Heart left ventricle (tissue), 13 donors: ENCODE measurements at regions not wholly inside any gene's neighbourhood (a gene's known extent, or its start where the extent isn't known, plus 50 kb on each side); places are given as distances from the start of the nearest gene placed in this dataset.

Source experiments
- POLR2A ChIP-seq, 2 donors: fragments of 450-650 bp; IDR thresholded peaks; one replicate each; pipeline ENCODE4 v1.6.1; 2017; ENCODE audit warnings: antibody characterized with exemption in 2 of 2, mild to moderate bottlenecking in 2 of 2, moderate library complexity in 2 of 2
- TF ChIP-seq, protein P1 (sequence below), 12 donors: fragments of 200-600 bp; sonication (generic) in 4 of 12; IDR thresholded peaks; one replicate each; pipeline versions ENCODE4 v1.5.0 to v1.8.0; 2018 to 2022; ENCODE audit warnings: antibody characterized with exemption in 12 of 12, mild to moderate bottlenecking in 5 of 12
- donor health status: ischemic (EF 13 %, LVEDD 7.1; RV severe dilation, severe dysfunction).
- donor health status: DM: no; HTN: yes; CAD: no.
- donor health status: DM: no; HTN: no; CAD: no.
- donor health status: ischemic (EF 25% LVEDD 6.9; RV normal size, moderate dysfunction).
- donor health status: ischemic (EF 25% LVEDD 5.7; RV mildly dilated, moderate dysfunction).
- donor health status: ischemic (EF 35%, LVEDD 5.7; RV mildly dilated, moderate dysfunction).
- donor health status: nonischemic (EF 11% LVEDD 7.7; RV severe dilation, severe dysfunction).
- donor health status: DM: yes; HTN: yes; CAD: no.
- donor health status: PGD.
- donor health status: ischemic (EF 29% LVEDD 5.4; RV normal size, mild dysfunction).
- donor health status: nonischemic (EF 23%, LVEDD 6.1; RV moderate dilation, normal function).

DNA sequence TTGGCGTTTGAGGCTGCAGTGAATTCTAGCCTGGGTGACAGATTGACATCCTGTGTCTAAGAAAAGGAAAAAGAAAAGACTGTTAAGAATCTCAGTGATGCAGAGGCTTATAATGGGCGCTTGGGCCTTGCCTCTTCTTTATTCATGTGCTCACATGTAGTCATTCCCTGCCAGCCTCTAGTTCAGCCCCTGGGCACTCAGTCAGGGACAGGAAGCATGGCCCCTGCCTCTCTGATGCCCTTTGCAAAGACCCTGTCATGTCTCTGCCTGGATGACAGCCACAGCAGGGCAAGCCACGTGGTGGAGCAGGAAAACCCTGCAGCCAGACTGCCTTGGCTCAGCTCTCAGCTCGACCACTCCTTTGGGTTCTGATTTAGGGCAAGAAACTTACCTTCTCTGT is 368.9 kb downstream of the RPS24 start:
- TF ChIP-seq, protein P1, sequence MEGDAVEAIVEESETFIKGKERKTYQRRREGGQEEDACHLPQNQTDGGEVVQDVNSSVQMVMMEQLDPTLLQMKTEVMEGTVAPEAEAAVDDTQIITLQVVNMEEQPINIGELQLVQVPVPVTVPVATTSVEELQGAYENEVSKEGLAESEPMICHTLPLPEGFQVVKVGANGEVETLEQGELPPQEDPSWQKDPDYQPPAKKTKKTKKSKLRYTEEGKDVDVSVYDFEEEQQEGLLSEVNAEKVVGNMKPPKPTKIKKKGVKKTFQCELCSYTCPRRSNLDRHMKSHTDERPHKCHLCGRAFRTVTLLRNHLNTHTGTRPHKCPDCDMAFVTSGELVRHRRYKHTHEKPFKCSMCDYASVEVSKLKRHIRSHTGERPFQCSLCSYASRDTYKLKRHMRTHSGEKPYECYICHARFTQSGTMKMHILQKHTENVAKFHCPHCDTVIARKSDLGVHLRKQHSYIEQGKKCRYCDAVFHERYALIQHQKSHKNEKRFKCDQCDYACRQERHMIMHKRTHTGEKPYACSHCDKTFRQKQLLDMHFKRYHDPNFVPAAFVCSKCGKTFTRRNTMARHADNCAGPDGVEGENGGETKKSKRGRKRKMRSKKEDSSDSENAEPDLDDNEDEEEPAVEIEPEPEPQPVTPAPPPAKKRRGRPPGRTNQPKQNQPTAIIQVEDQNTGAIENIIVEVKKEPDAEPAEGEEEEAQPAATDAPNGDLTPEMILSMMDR (IDR thresholded peaks at IDR 0.05) = no peak
- TF ChIP-seq POLR2A (IDR thresholded peaks at IDR 0.05) = no peak
